NOMO-1 treated with dmso at 0.1 percent for 144 hours (cell line): ENCODE measurements at regions not wholly inside any gene's neighbourhood (a gene's known extent, or its start where the extent isn't known, plus 50 kb on each side); places are given as distances from the start of the nearest gene placed in this dataset.

Source experiments
- DNase-seq: peaks from one replicate; lab custom pipeline; 2025; ENCODE audit not compliant: unreplicated experiment; lab: John Stamatoyannopoulos, UW

GRCh38 chr9:17846948-17847655, 268.2 kb downstream of the SH3GL2 start:
- DNase-seq, result no peak

DNA sequence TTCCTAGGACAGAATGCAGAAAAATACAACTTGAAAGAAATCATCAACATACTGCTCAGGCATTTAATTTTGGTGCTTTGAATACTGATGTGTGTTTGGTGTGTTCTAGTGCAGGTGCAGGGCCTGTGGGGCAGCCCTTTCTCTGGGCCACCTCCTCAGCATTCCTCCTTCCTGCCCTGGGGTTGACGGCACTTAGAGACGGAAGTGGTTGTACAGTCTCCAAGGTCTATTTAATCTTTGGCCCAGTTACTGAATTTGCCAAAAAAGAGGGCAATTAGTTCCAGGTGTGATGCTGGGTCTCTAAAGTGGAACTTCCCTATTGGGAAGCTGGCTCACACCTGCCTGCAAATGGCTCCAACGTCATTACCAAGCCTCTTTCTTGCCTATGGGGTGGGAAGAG, 269.0 kb downstream of the SH3GL2 start:
- DNase-seq, result no peak

GRCh38 chr9:17852108-17852507, 273.2 kb downstream of the SH3GL2 start:
- no peak for DNase-seq

- no peak for DNase-seq
Measured at GRCh38 chr9:17854487-17854886, 275.6 kb downstream of the SH3GL2 start.

- DNase-seq, result no peak
Measured at GRCh38 chr9:17856995-17857394, 278.1 kb downstream of the SH3GL2 start.

DNA sequence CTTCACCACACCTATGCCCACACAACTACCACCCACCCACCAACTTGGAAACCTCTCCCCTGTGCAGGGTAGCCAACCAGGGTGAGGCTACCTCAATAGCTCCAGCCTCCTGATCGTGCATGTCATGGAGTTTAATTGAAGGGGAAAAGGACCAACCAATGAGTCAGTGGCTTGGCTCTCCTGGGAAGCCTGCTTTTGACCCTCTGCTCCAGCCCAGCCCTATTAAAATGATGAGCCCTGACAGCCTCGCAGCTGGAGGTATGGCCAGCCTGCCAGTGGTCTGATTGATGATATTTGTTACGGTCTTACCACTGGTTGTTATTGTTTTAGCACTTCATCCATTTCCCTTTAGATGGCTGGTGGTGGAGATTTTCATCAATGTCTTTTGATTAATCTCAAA, 280.4 kb downstream of the SH3GL2 start:
- DNase-seq, result no peak

DNA sequence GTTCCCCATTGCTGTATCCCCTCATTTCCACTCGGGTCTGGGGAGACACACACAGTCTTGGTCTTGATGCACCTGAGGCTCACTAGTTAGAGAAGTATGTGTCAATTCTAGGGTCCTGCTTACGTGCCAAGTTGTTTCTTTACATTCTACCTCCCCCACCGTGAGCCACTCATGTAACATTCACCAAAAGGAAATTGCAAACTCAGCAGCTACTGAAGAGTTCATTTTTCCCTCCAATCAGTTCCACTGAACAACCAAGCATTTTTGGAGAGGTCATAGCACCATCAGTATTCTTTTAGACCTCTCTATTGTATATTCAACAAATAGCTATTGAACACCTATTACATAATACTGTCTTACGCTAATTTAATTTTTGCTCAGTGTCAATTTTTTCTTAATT, 281.1 kb downstream of the SH3GL2 start:
- DNase-seq, result no peak

GRCh38 chr9:17862101-17862500, 283.2 kb downstream of the SH3GL2 start:
- no peak for DNase-seq

GRCh38 chr9:17862629-17863028, 283.8 kb downstream of the SH3GL2 start:
- no peak for DNase-seq

- DNase-seq, result no peak
Measured at GRCh38 chr9:17863213-17863883, 284.5 kb downstream of the SH3GL2 start.

DNA sequence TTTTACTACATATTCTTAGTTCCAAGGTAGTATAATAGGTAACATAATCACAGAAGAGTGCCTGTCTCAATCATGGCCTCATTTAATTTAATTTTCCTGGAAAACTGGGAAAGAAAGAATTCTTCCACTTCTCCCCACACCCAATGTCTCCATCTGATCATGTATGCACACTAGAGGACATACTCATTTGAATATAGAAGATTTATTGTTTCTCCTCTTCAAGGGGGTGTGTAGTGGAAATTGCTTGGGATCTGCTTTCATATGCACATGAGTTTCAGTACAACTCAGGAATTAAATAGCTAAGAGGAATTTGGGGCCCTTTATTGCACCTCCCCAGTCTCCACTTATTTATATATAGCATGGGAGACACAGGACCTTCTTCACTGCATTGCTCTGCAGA, 285.1 kb downstream of the SH3GL2 start:
- no peak for DNase-seq

- no peak for DNase-seq
Measured at GRCh38 chr9:17864951-17865350, 286.1 kb downstream of the SH3GL2 start.

DNA sequence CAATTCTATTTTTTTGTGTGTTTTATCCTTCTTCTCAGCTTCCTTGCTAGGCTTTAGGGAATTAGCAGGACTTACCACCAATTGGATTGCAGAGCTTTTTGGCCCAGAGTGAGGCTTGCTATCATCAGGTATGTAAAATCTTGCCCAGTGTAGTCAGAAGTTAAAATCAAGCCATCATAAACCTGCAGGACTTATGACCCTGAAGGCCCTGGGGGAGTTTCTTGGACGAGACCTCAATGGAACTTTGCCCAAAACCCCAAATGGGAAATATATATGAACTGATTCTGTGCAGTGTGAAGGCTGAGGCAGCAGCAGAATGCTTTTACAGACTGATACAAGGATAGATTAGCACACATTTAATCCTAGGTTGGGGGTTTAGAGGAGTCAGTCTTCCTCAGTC, 287.0 kb downstream of the SH3GL2 start:
- DNase-seq, result no peak

DNA sequence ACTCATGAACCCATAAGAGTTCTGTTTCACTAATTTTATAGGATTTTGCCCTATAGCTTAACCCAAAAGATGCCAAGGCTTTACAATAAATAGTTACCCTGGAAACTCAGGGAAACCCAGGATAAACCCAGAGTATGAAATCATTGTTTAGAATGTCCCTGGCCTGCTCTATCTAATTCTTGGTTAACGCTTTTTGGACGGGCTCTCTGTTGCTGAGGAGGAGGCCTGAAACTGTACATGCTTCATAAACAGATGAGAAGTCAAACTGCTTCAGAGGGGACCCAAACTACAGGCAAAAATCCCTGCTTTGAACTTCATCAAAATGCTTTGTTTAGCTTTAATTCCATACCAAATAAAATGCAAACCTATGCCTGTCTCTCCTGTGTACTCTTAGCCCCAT, 291.9 kb downstream of the SH3GL2 start:
- no peak for DNase-seq

- DNase-seq, result no peak
Measured at GRCh38 chr9:17871213-17871890, 292.5 kb downstream of the SH3GL2 start.

DNA sequence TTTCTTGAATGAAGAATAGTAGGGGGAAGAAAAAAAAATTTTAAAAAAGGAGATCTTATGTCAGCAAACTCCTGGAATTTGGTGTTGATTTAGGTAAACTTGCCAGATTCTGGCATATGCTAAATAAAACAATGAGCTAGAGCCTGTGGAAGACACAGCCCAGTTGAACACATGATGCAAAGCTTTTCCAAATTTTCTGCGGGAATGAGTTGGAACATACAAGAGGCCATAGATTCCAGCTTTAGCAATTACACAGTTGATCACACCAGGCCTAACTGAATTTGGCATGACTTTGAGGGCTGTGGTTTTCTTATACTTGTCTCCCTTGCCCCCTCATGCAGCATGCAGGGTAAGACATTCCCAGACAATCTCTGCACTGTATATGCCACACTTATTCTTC, 297.0 kb downstream of the SH3GL2 start:
- DNase-seq, result no peak

- DNase-seq, result no peak
Measured at GRCh38 chr9:17876687-17877086, 297.8 kb downstream of the SH3GL2 start.

- DNase-seq, result no peak
Measured at GRCh38 chr9:17878810-17879370, 300.0 kb downstream of the SH3GL2 start.

GRCh38 chr9:17881371-17881770, 302.5 kb downstream of the SH3GL2 start:
- DNase-seq, result no peak

- no peak for DNase-seq
Measured at GRCh38 chr9:17882688-17883594, 304.1 kb downstream of the SH3GL2 start.

GRCh38 chr9:17888066-17888465, 309.2 kb downstream of the SH3GL2 start:
- DNase-seq, result no peak
